HepG2 (cell line): ENCODE measurements at regions not wholly inside any gene's neighbourhood (a gene's known extent, or its start where the extent isn't known, plus 50 kb on each side); places are given as distances from the start of the nearest gene placed in this dataset.

Experiments
- ATAC-seq: fragments of 200-7000 bp; cut with Tn5 transposase; 3 replicates; pipeline ENCODE4 v1.9.1; 2020; ENCODE audit warnings: mild to moderate bottlenecking, moderate library complexity
- BruUV-seq: library from RNA; stranded (reverse); fragments of 400-500 nt; replicated peaks from 2 replicates; lab custom pipeline; 2021; lab: Mats Ljungman, UMichigan
- CTCF ChIA-PET: fragments of 300-600 bp; formaldehyde crosslinking; extraction: SDS; loops from one replicate; lab custom pipeline; 2021; ENCODE audit warnings: low total read pairs, inconsistent platforms, low intra/inter-chr PET ratio; lab: Yijun Ruan, JAX
- POLR2A ChIA-PET: fragments of 350-600 bp; sonication (Branson Sonifier 250); formaldehyde crosslinking; loops from one replicate; lab custom pipeline; 2020; ENCODE audit warnings: antibody characterized with exemption, inconsistent platforms; lab: Yijun Ruan, JAX
- DNase-seq: peaks from one replicate; pipeline ENCODE4 v3.0.0-alpha.2; 2015; ENCODE audit warnings: low spot score
- FAIRE-seq: peaks from 3 replicates; lab custom pipeline; 2011; peaks lifted over from hg19 to GRCh38; lab: Jason Lieb, UNC
- H2AFZ ChIP-seq: one replicate; pipeline ENCODE4 v1.6.1; 2011; ENCODE audit warnings: low read length, inconsistent platforms
- H3K27ac ChIP-seq: fragments of 300-600 bp; 3 replicates; pipeline ENCODE4 v1.8.0; 2011; ENCODE audit warnings: mixed run types, mild to moderate bottlenecking, mixed read lengths, low read length, inconsistent platforms; ENCODE audit not compliant: insufficient read depth; ENCODE audit errors: extremely low read length
- H3K27me3 ChIP-seq, 2 experiments: fragments of 200-600 bp in 1 of 2; 2 replicates in 1 of 2; 3 replicates in 1 of 2; pipeline versions ENCODE4 v1.6.0 to v1.8.0; 2011; ENCODE audit warnings: low read length in 2 of 2, mild to moderate bottlenecking in 2 of 2, moderate library complexity in 2 of 2, inconsistent platforms in 1 of 2; ENCODE audit not compliant: insufficient read depth in 2 of 2, control insufficient read depth in 1 of 2
- H3K36me3 ChIP-seq, 2 experiments: fragments of 200-600 bp in 1 of 2; replicated peaks in 1 of 2; 2 replicates in 1 of 2; 3 replicates in 1 of 2; pipeline versions ENCODE4 v1.5.1 to v1.8.0; 2011; ENCODE audit warnings: low read length in 2 of 2, inconsistent platforms in 1 of 2; ENCODE audit not compliant: insufficient read depth in 2 of 2, control insufficient read depth in 1 of 2
- H3K4me1 ChIP-seq: 2 replicates; pipeline ENCODE4 v1.5.1; 2012; ENCODE audit warnings: low read length, inconsistent platforms; ENCODE audit not compliant: insufficient read depth
- H3K4me2 ChIP-seq: 2 replicates; pipeline ENCODE4 v1.6.0; 2011; ENCODE audit warnings: low read depth, low read length, inconsistent platforms
- H3K4me3 ChIP-seq, 3 experiments: fragments of 200-600 bp in 1 of 3; sonication (generic), shearing (Covaris generic) in 1 of 3; replicated peaks in 1 of 3; 2 replicates each; pipeline ENCODE4 v1.5.1; 2011 to 2016; ENCODE audit warnings: low read length in 3 of 3, inconsistent platforms in 2 of 3, low read depth in 2 of 3, mild to moderate bottlenecking in 2 of 3, control low read depth in 1 of 3, mixed read lengths in 1 of 3; ENCODE audit not compliant: insufficient read depth in 1 of 3
- H3K79me2 ChIP-seq: one replicate; pipeline ENCODE4 v1.6.1; 2011; ENCODE audit warnings: low read length, inconsistent platforms; ENCODE audit not compliant: insufficient read depth
- H3K9ac ChIP-seq: 2 replicates; pipeline ENCODE4 v1.6.0; 2011; ENCODE audit warnings: mild to moderate bottlenecking, low read depth, low read length, inconsistent platforms; ENCODE audit not compliant: insufficient read depth
- H3K9me3 ChIP-seq: 2 replicates; pipeline ENCODE4 v1.5.1; 2012; ENCODE audit warnings: mild to moderate bottlenecking, low read length
- H4K20me1 ChIP-seq: 2 replicates; pipeline ENCODE4 v1.6.0; 2011; ENCODE audit warnings: inconsistent platforms, mild to moderate bottlenecking, low read length, moderate library complexity; ENCODE audit not compliant: insufficient read depth
- CREB1 ChIP-seq, 2 experiments: fragments of 450-650 bp in 1 of 2; IDR thresholded peaks; 2 replicates each; pipeline ENCODE4 v1.6.1; 2016 to 2017; ENCODE audit warnings: control low read depth in 1 of 2, mild to moderate bottlenecking in 1 of 2, missing compliant biosample characterization in 1 of 2, missing genetic modification characterization in 1 of 2
- EEA1 ChIP-seq: sonication (generic); formaldehyde crosslinking; IDR thresholded peaks from 2 replicates; pipeline ENCODE4 v1.5.1; 2020; ENCODE audit warnings: mild to moderate bottlenecking, missing genetic modification reagents, borderline replicate concordance
- GATAD2A ChIP-seq: IDR thresholded peaks from 2 replicates; pipeline ENCODE4 v1.6.1; 2016
- HDAC6 ChIP-seq: fragments of 200-600 bp; sonication (generic); IDR thresholded peaks from 2 replicates; pipeline ENCODE4 v1.7.0; 2017; ENCODE audit warnings: mild to moderate bottlenecking, antibody characterized with exemption, low read length, low read depth
- IKZF4 ChIP-seq: sonication (generic); formaldehyde crosslinking; IDR thresholded peaks from 2 replicates; pipeline ENCODE4 v1.5.1; 2020; ENCODE audit warnings: borderline replicate concordance, mild to moderate bottlenecking, low read depth, missing genetic modification reagents; ENCODE audit errors: not compliant biosample characterization
- ZBTB39 ChIP-seq: sonication (generic); formaldehyde crosslinking; IDR thresholded peaks from 2 replicates; pipeline ENCODE4 v1.5.0; 2020; ENCODE audit warnings: missing genetic modification reagents
- ZKSCAN8 ChIP-seq: IDR thresholded peaks from 2 replicates; pipeline ENCODE4 v1.6.1; 2016; ENCODE audit warnings: borderline replicate concordance, missing genetic modification reagents, missing compliant biosample characterization
- ZNF234 ChIP-seq: sonication (generic); formaldehyde crosslinking; conservative IDR thresholded peaks from 2 replicates; pipeline ENCODE4 v1.5.1; 2020; ENCODE audit warnings: mild to moderate bottlenecking, missing genetic modification reagents
- WGBS: methylation state at CpG from one replicate; pipeline ENCODE4 v1.1.6; 2017; ENCODE audit warnings: low lambda C conversion rate; 5-methylcytosine and 5-hydroxymethylcytosine counted together
- in situ Hi-C: cut with HindIII; loops from 2 replicates; pipeline ENCODE4 v1.10.0; 2017; ENCODE audit warnings: low pct_unique_long_range_greater_than_20kb; ENCODE audit not compliant: extremely low pct_ligation_motif_present
- intact Hi-C: fragments of 100-400 bp; cut with micrococcal nuclease; formaldehyde crosslinking; loops from one replicate; pipeline ENCODE4 v1.10.0; 2022; ENCODE audit not compliant: unreplicated experiment

- in situ Hi-C loops = no loop called here
- no TSS peak for BruUV-seq
- Histone ChIP-seq H3K4me2 (no peak overlapping the region), H3K9ac (no peak overlapping the region), H4K20me1 (no peaks in the 10 kb centered on the region), H3K27me3 (no peaks in the 10 kb centered on the region; a peak in 1 of 5 replicates), H3K79me2 (no peaks in the 10 kb centered on the region), H2AFZ (no peak overlapping the region), H3K27ac (no peak overlapping the region), H3K36me3 (no peaks in the 10 kb centered on the region), H3K9me3 (no peaks in the 10 kb centered on the region), H3K4me3 (no peak overlapping the region), H3K4me1 (no peaks in the 10 kb centered on the region)
- 70% methylated on average over 3 of the region's 34 CpGs for WGBS
- FAIRE-seq (no peak), ATAC-seq (no peak), DNase-seq (no peak)
- intact Hi-C loops = no loop called here
- ChIA-PET POLR2A (no interaction called here), CTCF (no interaction called here)
- TF ChIP-seq CREB1 (IDR thresholded peaks at IDR 0.05) (no peak), CREB1 (CRISPR knock-in tag; IDR thresholded peaks at IDR 0.05) (no peak), EEA1 (CRISPR knock-in tag) (no peak), HDAC6 (no peak), GATAD2A (CRISPR knock-in tag) (no peak), IKZF4 (CRISPR knock-in tag) (no peak), ZKSCAN8 (no peak), ZBTB39 (CRISPR knock-in tag) (no peak), ZNF234 (no peak)
Observed at GRCh38 chr3:146772211-146772743, 167.1 kb upstream of the PLSCR5 start.
